GM12878 (cell line): ENCODE measurements at regions not wholly inside any gene's neighbourhood (a gene's known extent, or its start where the extent isn't known, plus 50 kb on each side); places are given as distances from the start of the nearest gene placed in this dataset.

Experiments
- ATAC-seq: fragments of 200-7000 bp; cut with Tn5 transposase; 3 replicates; pipeline ENCODE4 v1.9.1; 2020; ENCODE audit warnings: mild to moderate bottlenecking, moderate library complexity
- BruUV-seq: library from RNA; stranded (reverse); fragments of 400-500 nt; replicated peaks from 2 replicates; lab custom pipeline; 2021; lab: Mats Ljungman, UMichigan
- CTCF ChIA-PET: fragments of 300-600 bp; sonication (Branson Sonifier 250); formaldehyde crosslinking; extraction: SDS; loops from one replicate; lab custom pipeline; 2021; ENCODE audit warnings: inconsistent platforms; lab: Yijun Ruan, JAX
- POLR2A ChIA-PET: fragments of 350-600 bp; formaldehyde crosslinking; extraction: SDS; loops from one replicate; lab custom pipeline; 2021; ENCODE audit warnings: inconsistent platforms; lab: Charles Lee
- RAD21 ChIA-PET: fragments of 300-600 bp; sonication (Branson Sonifier 250); formaldehyde crosslinking; loops from one replicate; lab custom pipeline; 2023; ENCODE audit warnings: antibody characterized with exemption; ENCODE audit not compliant: unreplicated experiment; lab: Charles Lee
- SMC1A ChIA-PET: fragments of 300-600 bp; sonication (Branson Sonifier 250); formaldehyde crosslinking; loops from one replicate; lab custom pipeline; 2023; ENCODE audit not compliant: unreplicated experiment, uncharacterized antibody; lab: Charles Lee
- DNase-seq: peaks from one replicate; pipeline ENCODE4 v3.0.0-alpha.2; 2011; ENCODE audit warnings: low read depth, low spot score
- FAIRE-seq: peaks from 3 replicates; lab custom pipeline; 2011; peaks lifted over from hg19 to GRCh38; lab: Jason Lieb, UNC
- H2AFZ ChIP-seq: 2 replicates; pipeline ENCODE4 v1.6.0; 2011; ENCODE audit warnings: low read depth, low read length, control low read depth; ENCODE audit not compliant: control insufficient read depth
- H3K27ac ChIP-seq: 2 replicates; pipeline ENCODE4 v1.5.1; 2011; ENCODE audit warnings: control low read depth; ENCODE audit not compliant: control insufficient read depth, insufficient read depth
- H3K27me3 ChIP-seq, 2 experiments: replicated peaks in 1 of 2; 2 replicates each; pipeline versions ENCODE4 v1.6.0 to v1.6.1; 2011; ENCODE audit warnings: low read length in 1 of 2; ENCODE audit not compliant: control insufficient read depth in 2 of 2, insufficient read depth in 2 of 2
- H3K36me3 ChIP-seq, 2 experiments: 2 replicates each; pipeline ENCODE4 v1.5.1; 2011; ENCODE audit warnings: low read length in 1 of 2; ENCODE audit not compliant: control insufficient read depth in 2 of 2, insufficient read depth in 2 of 2
- H3K4me1 ChIP-seq: 2 replicates; pipeline ENCODE4 v1.6.1; 2011; ENCODE audit warnings: mild to moderate bottlenecking, low read length, moderate library complexity, mixed read lengths; ENCODE audit not compliant: control insufficient read depth, insufficient read depth
- H3K4me2 ChIP-seq: 2 replicates; pipeline ENCODE4 v1.6.0; 2011; ENCODE audit warnings: control low read depth; ENCODE audit not compliant: control insufficient read depth, insufficient read depth
- H3K4me3 ChIP-seq: fragments of 200-600 bp; sonication (generic); 2 replicates; pipeline ENCODE4 v1.5.1; 2016
- H3K79me2 ChIP-seq: 2 replicates; pipeline ENCODE4 v1.6.0; 2011; ENCODE audit warnings: low read length; ENCODE audit not compliant: control insufficient read depth, insufficient read depth
- H3K9ac ChIP-seq: 2 replicates; pipeline ENCODE4 v1.8.0; 2011; ENCODE audit warnings: low read length, control low read depth, mixed read lengths; ENCODE audit not compliant: control insufficient read depth, insufficient read depth
- H3K9me3 ChIP-seq: replicated peaks from 3 replicates; pipeline ENCODE4 v1.5.1; 2011; ENCODE audit warnings: mild to moderate bottlenecking, low read length; ENCODE audit not compliant: control insufficient read depth, insufficient read depth
- H4K20me1 ChIP-seq: 2 replicates; pipeline ENCODE4 v1.6.0; 2011; ENCODE audit not compliant: control insufficient read depth, insufficient read depth
- BCL11A ChIP-seq: IDR thresholded peaks from 2 replicates; pipeline ENCODE4 v1.6.1; 2011; ENCODE audit warnings: low read depth, low read length
- BHLHE40 ChIP-seq, 2 experiments: fragments of 450-650 bp in 1 of 2; IDR thresholded peaks; 2 replicates each; pipeline ENCODE4 v1.6.1; 2011 to 2017; ENCODE audit warnings: low read depth in 2 of 2, borderline replicate concordance in 1 of 2, improper control_type of control experiment in 1 of 2, low read length in 1 of 2, mild to moderate bottlenecking in 1 of 2
- EGR1 ChIP-seq, 2 experiments: IDR thresholded peaks; 1 replicate in 1 of 2; 2 replicates in 1 of 2; pipeline ENCODE4 v1.6.1; 2011 to 2012; ENCODE audit warnings: low read depth in 2 of 2, low read length in 2 of 2, borderline replicate concordance in 1 of 2, mild to moderate bottlenecking in 1 of 2, moderate library complexity in 1 of 2
- IKZF1 ChIP-seq: fragments of 450-650 bp; conservative IDR thresholded peaks from 2 replicates; pipeline ENCODE4 v1.6.1; 2017; ENCODE audit warnings: antibody characterized with exemption, mild to moderate bottlenecking
- JUND ChIP-seq: IDR thresholded peaks from 2 replicates; pipeline ENCODE4 v1.6.1; 2012; ENCODE audit warnings: low read depth, mild to moderate bottlenecking, low read length, improper control_type of control experiment, moderate library complexity
- KLF5 ChIP-seq: fragments of 450-650 bp; IDR thresholded peaks from 2 replicates; pipeline ENCODE4 v1.6.1; 2014; ENCODE audit warnings: mild to moderate bottlenecking; ENCODE audit not compliant: partially characterized antibody
- MTA2 ChIP-seq: fragments of 450-650 bp; IDR thresholded peaks from 2 replicates; pipeline ENCODE4 v1.6.1; 2016; ENCODE audit warnings: low read depth, mild to moderate bottlenecking, moderate library complexity
- MYC ChIP-seq: IDR thresholded peaks from 2 replicates; pipeline ENCODE4 v1.6.1; 2011; ENCODE audit warnings: mild to moderate bottlenecking, low read length, moderate library complexity, inconsistent platforms; ENCODE audit not compliant: insufficient read depth, insufficient replicate concordance, insufficient read length, severe bottlenecking
- POU2F2 ChIP-seq: IDR thresholded peaks from 3 replicates; pipeline ENCODE4 v1.6.1; 2011; ENCODE audit warnings: low read depth, mild to moderate bottlenecking, low read length, borderline replicate concordance
- RBBP5 ChIP-seq: fragments of 200-600 bp; sonication (generic); conservative IDR thresholded peaks from 2 replicates; pipeline ENCODE4 v1.6.1; 2016
- SREBF2 ChIP-seq: IDR thresholded peaks from 2 replicates; pipeline ENCODE4 v1.6.1; 2012; ENCODE audit warnings: mild to moderate bottlenecking, low read length
- TBL1XR1 ChIP-seq: IDR thresholded peaks from 2 replicates; pipeline ENCODE4 v1.6.1; 2012; ENCODE audit warnings: low read depth, low read length, improper control_type of control experiment
- ZBED1 ChIP-seq: IDR thresholded peaks from 2 replicates; pipeline ENCODE4 v1.6.1; 2016; ENCODE audit warnings: borderline replicate concordance
- WGBS: methylation state at CpG from one replicate; pipeline ENCODE4 v1.1.6; 2016; ENCODE audit warnings: low lambda C conversion rate; ENCODE audit not compliant: insufficient replicate concordance, insufficient coverage; ENCODE audit errors: missing lambda C conversion rate; 5-methylcytosine and 5-hydroxymethylcytosine counted together
- in situ Hi-C: fragments of 300-500 bp; cut with MboI; formaldehyde crosslinking; loops from 9 replicates; pipeline ENCODE4 v1.14.3; 2018; ENCODE audit warnings: mixed read lengths
- intact Hi-C: fragments of 100-400 bp; cut with micrococcal nuclease; formaldehyde crosslinking; loops from one replicate; pipeline ENCODE4 v1.14.2; 2022; ENCODE audit not compliant: unreplicated experiment
- TF ChIP-seq, protein P1 (sequence below): fragments of 450-650 bp; IDR thresholded peaks from 2 replicates; pipeline ENCODE4 v1.6.1; 2017; ENCODE audit warnings: mild to moderate bottlenecking, moderate library complexity
- TF ChIP-seq, protein P2 (sequence below): fragments of 450-650 bp; formaldehyde crosslinking; IDR thresholded peaks from 2 replicates; pipeline ENCODE4 v1.4.0; 2022; ENCODE audit warnings: mild to moderate bottlenecking, moderate library complexity
- TF ChIP-seq, protein P3 (sequence below): fragments of 450-650 bp; IDR thresholded peaks from 2 replicates; pipeline ENCODE4 v1.6.1; 2017; ENCODE audit warnings: borderline replicate concordance

DNA sequence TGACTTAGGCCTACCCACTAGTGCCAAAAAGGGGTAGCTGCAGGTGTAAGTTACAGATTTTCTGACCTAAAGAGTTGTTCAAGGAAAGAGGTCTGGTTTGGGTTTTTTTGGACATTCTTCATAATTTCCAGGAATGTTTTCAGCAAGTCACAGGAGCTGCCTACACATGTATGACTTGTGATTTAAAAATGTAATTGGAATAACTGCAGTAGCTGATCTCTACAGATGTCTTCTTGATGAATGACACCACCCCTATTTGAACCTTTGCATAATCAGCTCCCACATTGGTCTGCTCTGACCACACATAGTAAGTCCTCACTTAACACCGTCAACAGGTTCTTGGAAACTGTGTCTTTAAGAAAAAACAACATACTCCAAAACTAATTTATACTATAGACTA, 481.4 kb downstream of the RASEF start (continued):
- no peak for TF ChIP-seq RBBP5
- TF ChIP-seq, protein P1, sequence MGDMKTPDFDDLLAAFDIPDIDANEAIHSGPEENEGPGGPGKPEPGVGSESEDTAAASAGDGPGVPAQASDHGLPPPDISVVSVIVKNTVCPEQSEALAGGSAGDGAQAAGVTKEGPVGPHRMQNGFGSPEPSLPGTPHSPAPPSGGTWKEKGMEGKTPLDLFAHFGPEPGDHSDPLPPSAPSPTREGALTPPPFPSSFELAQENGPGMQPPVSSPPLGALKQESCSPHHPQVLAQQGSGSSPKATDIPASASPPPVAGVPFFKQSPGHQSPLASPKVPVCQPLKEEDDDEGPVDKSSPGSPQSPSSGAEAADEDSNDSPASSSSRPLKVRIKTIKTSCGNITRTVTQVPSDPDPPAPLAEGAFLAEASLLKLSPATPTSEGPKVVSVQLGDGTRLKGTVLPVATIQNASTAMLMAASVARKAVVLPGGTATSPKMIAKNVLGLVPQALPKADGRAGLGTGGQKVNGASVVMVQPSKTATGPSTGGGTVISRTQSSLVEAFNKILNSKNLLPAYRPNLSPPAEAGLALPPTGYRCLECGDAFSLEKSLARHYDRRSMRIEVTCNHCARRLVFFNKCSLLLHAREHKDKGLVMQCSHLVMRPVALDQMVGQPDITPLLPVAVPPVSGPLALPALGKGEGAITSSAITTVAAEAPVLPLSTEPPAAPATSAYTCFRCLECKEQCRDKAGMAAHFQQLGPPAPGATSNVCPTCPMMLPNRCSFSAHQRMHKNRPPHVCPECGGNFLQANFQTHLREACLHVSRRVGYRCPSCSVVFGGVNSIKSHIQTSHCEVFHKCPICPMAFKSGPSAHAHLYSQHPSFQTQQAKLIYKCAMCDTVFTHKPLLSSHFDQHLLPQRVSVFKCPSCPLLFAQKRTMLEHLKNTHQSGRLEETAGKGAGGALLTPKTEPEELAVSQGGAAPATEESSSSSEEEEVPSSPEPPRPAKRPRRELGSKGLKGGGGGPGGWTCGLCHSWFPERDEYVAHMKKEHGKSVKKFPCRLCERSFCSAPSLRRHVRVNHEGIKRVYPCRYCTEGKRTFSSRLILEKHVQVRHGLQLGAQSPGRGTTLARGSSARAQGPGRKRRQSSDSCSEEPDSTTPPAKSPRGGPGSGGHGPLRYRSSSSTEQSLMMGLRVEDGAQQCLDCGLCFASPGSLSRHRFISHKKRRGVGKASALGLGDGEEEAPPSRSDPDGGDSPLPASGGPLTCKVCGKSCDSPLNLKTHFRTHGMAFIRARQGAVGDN, result no peak

DNA sequence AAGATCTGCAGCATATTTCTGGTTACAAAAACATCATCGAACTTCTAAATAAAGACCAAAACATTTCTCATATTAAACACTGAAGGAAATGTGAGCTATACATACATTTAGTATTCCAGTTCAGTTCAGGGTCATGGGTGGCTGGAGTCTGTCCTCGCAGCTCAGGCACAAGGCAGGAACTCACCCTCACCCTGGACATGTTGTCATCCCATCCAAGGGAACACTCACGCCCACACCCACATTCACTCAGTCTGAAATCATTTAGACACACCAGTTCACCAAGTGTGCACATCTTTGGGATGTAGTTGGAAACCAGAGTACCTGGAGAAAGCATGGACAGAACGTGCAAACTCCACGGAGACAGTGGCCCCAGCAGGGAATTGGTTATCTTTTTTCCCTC, 481.0 kb downstream of the RASEF start:
- CTCF ChIA-PET, result no interaction called here
- no peaks in the 10 kb centered on the region for H4K20me1 ChIP-seq
- in situ Hi-C loops, result no loop called here
- TF ChIP-seq MYC, result no peak
- TF ChIP-seq SREBF2, result no peak
- TF ChIP-seq KLF5, result no peak
- TF ChIP-seq, protein P2, sequence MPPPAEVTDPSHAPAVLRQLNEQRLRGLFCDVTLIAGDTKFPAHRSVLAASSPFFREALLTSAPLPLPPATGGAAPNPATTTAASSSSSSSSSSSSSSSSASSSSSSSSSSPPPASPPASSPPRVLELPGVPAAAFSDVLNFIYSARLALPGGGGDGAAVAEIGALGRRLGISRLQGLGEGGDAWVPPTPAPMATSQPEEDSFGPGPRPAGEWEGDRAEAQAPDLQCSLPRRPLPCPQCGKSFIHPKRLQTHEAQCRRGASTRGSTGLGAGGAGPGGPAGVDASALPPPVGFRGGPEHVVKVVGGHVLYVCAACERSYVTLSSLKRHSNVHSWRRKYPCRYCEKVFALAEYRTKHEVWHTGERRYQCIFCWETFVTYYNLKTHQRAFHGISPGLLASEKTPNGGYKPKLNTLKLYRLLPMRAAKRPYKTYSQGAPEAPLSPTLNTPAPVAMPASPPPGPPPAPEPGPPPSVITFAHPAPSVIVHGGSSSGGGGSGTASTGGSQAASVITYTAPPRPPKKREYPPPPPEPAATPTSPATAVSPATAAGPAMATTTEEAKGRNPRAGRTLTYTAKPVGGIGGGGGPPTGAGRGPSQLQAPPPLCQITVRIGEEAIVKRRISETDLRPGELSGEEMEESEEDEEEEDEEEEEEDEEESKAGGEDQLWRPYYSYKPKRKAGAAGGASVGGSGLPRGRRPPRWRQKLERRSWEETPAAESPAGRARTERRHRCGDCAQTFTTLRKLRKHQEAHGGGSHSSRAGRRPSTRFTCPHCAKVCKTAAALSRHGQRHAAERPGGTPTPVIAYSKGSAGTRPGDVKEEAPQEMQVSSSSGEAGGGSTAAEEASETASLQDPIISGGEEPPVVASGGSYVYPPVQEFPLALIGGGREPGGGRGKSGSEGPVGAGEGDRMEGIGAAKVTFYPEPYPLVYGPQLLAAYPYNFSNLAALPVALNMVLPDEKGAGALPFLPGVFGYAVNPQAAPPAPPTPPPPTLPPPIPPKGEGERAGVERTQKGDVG, result no peak
- TF ChIP-seq, protein P3, sequence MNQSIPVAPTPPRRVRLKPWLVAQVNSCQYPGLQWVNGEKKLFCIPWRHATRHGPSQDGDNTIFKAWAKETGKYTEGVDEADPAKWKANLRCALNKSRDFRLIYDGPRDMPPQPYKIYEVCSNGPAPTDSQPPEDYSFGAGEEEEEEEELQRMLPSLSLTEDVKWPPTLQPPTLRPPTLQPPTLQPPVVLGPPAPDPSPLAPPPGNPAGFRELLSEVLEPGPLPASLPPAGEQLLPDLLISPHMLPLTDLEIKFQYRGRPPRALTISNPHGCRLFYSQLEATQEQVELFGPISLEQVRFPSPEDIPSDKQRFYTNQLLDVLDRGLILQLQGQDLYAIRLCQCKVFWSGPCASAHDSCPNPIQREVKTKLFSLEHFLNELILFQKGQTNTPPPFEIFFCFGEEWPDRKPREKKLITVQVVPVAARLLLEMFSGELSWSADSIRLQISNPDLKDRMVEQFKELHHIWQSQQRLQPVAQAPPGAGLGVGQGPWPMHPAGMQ, result no peak
- TF ChIP-seq JUND, result no peak
- no peak for TF ChIP-seq MTA2
- no peak for TF ChIP-seq TBL1XR1
- no peak for TF ChIP-seq BCL11A
- no peak for TF ChIP-seq POU2F2
- no peak for TF ChIP-seq EGR1 (IDR thresholded peaks at IDR 0.05; ENCODE audit: borderline replicate concordance in 1 of 2, low read depth in 2 of 2, low read length in 2 of 2)
- TF ChIP-seq ZBED1, result no peak
- no peak for TF ChIP-seq BHLHE40 (IDR thresholded peaks at IDR 0.05; ENCODE audit: borderline replicate concordance in 1 of 2, low read depth in 2 of 2, low read length in 1 of 2)
- TF ChIP-seq IKZF1, result no peak

More for the DNA sequence above, 481.0 kb downstream of the RASEF start:
- RAD21 ChIA-PET, result no interaction called here
- Histone ChIP-seq H3K4me1 (no peaks in the 10 kb centered on the region), H2AFZ (no peak overlapping the region), H3K9me3 (no peaks in the 10 kb centered on the region), H3K4me3 (no peak overlapping the region), H3K27me3 (no peaks in the 10 kb centered on the region), H3K27ac (no peak overlapping the region), H3K79me2 (no peaks in the 10 kb centered on the region), H3K4me2 (no peak overlapping the region), H3K36me3 (no peaks in the 10 kb centered on the region), H3K9ac (no peak overlapping the region)
- intact Hi-C loops, result no loop called here
- FAIRE-seq (no peak), ATAC-seq (no peak), DNase-seq (no peak)
- WGBS, result 2% methylated on average over 5 of the region's 5 CpGs
- POLR2A ChIA-PET, result no interaction called here
- no TSS peak for BruUV-seq
- SMC1A ChIA-PET, result interaction anchor here (0.7 kb wide), 1 partner anchor 19 kb away, joined by 3 read pairs; no protein-coding TSS in a partner anchor
